HG03060 (cell line): ENCODE measurements at regions not wholly inside any gene's neighbourhood (a gene's known extent, or its start where the extent isn't known, plus 50 kb on each side); places are given as distances from the start of the nearest gene placed in this dataset.

Source experiments
- ATAC-seq: cut with Tn5 transposase; IDR thresholded peaks from one replicate; pipeline ENCODE4 v1.9.1; 2021; ENCODE audit warnings: low read depth, moderate number of reproducible peaks; ENCODE audit not compliant: unreplicated experiment

- no peak for ATAC-seq
These were observed 686.9 kb downstream of the UQCRFS1 start for GRCh38 chr19:28526038-28526437.

DNA sequence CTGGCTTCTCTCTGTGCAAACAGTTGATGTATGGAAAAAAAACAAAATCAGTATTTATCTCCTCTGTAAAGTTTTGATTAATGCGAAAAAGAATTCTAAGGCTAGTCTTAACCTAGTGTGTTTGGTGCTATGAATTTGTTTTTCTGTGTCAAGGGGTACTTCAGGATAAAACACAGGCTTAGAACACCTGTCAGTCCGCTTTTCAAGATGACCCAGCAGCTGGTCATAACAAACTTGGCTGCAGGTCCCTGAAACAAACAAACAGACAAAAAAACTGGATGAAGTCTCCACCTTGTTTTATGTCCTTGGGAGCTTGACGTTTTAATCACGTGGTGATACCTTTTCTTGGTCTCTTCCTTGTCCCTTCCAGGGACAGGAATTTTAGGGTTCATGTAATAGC is 689.3 kb downstream of the UQCRFS1 start:
- no peak for ATAC-seq

- ATAC-seq, result no peak
These were observed 690.4 kb downstream of the UQCRFS1 start for GRCh38 chr19:28522545-28522922.

- no peak for ATAC-seq
These were observed 691.1 kb downstream of the UQCRFS1 start for GRCh38 chr19:28521614-28522544.

- no peak for ATAC-seq
These were observed 691.9 kb downstream of the UQCRFS1 start for GRCh38 chr19:28520998-28521568.

- no peak for ATAC-seq
These were observed 692.7 kb downstream of the UQCRFS1 start for GRCh38 chr19:28519952-28520861.

- no peak for ATAC-seq
These were observed 693.7 kb downstream of the UQCRFS1 start for GRCh38 chr19:28519218-28519779.

DNA sequence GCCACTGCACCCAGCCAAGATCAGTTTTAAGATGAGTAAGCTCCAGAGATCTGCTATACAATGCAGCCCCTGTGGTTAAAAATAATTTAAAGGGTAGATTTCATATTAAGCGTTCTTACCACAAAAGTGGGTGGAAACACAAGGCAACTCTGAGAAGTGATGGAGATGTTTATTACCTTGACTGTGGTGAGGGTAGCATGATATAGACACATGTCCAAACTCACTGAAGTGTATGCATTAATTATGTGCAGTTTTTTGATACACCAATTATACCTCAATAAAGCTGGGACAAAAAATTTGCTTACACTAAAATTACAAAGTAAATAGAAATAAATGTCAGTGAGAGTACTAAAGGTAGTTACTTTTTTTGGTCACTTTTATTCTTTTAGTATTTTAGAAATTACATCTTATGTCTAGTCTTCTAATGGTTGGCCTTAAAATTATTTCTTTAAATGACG is 696.5 kb downstream of the UQCRFS1 start:
- no peak for ATAC-seq

- no peak for ATAC-seq
These were observed 698.8 kb downstream of the UQCRFS1 start for GRCh38 chr19:28514166-28514565.

- ATAC-seq, result no peak
These were observed 701.3 kb downstream of the UQCRFS1 start for GRCh38 chr19:28511655-28512054.

GRCh38 chr19:28509079-28509895 is 703.7 kb downstream of the UQCRFS1 start:
- no peak for ATAC-seq

GRCh38 chr19:28508666-28509065 is 704.3 kb downstream of the UQCRFS1 start:
- no peak for ATAC-seq

GRCh38 chr19:28505933-28506332 is 707.0 kb downstream of the UQCRFS1 start:
- no peak for ATAC-seq

DNA sequence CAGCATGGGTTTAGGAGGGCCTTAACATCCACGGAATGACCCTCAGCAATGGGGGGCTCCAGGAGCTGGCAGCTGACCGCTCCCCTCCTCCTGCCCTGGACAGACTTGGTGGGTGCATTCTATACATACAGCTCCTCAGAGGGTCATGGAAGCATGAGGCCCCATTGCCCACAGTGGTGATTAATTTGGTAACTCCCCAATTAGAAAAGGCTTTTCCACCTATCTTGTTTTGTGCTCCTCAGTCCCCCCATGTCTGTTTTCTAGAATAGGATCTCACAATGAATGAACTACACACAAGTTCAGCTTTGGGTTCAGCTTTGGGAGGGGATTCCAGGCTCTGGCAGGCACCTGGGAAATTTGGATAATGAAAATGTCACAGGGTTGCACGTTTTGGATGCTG is 707.8 kb downstream of the UQCRFS1 start:
- ATAC-seq, result no peak

GRCh38 chr19:28504727-28505126 is 708.2 kb downstream of the UQCRFS1 start:
- ATAC-seq, result no peak

- ATAC-seq, result no peak
These were observed 708.8 kb downstream of the UQCRFS1 start for GRCh38 chr19:28504139-28504538.

DNA sequence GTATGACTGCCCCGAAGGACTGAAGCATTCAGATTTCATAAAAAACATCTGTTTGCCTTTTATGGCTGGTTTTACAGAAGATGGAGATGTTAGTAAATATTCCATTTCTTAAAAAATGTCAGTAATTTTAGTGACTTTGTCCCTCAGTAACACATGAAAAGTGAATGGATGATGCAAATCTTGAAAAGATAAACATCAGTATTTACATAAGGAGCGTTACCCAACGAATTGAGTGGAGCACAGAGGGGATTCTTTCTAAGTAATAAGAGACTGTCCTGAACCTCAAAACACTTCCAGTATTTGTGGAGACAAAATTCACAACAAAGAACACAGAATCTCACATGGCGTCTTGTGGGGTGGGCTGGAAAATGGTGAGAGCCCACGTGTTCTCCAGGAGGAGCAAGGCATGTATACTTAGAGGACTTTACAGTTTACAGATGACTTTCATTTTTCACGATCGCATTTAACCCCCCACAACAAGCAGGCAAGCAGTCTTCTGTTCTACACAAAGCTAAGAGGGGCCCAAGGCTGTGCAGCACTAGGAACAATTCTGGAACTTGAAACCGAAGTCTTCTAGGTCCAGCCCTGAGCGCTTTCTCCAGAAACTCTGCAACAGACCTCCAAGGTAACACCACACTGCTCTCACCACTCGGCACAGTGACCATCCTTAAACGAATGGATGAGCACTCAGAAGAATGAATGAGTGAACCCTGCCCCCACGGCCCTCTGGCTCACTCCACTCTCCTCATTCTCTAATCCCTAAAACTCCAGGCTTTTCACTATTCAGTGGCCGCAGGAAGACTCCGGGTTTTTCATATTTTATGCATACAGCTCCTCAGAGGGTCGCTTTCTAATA is 709.8 kb downstream of the UQCRFS1 start:
- no peak for ATAC-seq

GRCh38 chr19:28501976-28502375 is 711.0 kb downstream of the UQCRFS1 start:
- ATAC-seq, result no peak
